ENCODE measurements at regions not wholly inside any gene's neighbourhood (a gene's known extent, or its start where the extent isn't known, plus 50 kb on each side); places are given as distances from the start of the nearest gene placed in this dataset.
"Not testable (repeated sequence)": the region's sequence is repeated elsewhere in the genome, so short reads cannot be mapped to it uniquely, and the experiment has no call there.

DNA sequence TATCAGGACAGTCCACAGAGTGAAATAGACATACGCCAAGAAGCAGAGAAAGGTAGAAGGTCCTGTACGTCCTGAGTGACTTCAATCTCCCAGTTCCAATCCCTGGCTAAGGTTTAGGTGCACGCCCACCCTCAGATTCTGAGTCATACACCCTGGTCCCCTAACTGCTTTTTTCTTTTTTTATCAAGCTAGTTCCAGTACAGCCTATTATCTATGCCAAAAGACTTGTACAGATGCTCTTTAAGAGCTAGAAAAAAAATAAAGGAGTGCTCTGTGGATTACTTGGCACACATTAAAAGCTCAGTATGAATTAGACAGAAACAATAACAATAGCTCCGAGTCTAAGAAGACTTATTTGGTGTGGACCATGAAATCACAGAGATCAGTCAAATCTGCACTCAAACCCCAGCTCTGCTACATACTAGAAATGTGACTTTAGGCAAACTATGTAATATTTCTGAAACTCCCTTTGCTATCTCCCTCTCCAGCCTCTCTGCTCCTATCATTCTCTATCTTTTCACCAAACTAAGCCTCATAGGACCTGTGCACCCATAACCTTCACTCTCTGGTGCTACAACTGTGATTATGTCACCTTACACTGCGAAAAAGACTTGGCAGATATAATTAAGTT, 168.8 kb upstream of the KCTD7 start:
- DNase-seq: not testable (repeated sequence)

DNA sequence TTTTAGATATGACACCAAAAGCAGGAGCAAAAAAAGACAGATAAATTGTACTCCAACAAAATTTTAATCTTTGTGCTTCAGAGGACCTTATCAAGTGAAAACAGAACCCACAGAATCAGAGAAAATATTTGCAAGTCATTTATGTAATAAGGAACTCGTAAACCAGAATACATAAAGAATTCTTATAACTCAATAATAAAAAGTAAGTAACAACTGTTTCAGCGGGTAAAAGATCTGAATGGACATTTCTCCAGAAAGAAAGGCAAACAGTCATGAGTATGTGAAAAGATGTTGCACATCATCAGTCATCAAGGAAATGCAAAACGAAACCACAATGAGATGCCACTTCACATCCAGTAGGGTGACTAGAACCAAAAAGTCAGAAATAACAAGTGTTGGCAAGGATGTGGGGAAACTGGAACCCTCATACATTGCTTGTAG, 167.7 kb upstream of the KCTD7 start:
- DNase-seq: no peak

DNA sequence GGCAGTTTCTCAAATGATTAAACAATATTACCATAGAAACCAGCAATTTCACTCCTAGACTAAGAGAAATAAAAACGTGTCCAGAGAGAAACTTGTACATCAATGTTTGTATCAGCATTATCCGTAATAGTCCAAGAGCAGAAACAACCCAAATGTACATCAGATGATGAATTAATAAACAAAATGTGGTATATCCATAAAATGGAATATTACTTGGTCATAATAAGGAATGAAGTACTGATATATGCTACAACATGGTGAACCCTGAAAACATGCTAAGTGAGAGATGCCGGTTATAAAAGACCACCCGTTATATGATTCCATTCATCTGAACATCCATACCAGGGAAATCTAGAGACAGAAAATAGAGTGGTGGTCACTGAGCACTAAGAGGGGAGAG, 167.3 kb upstream of the KCTD7 start:
- not testable (repeated sequence) for DNase-seq

DNA sequence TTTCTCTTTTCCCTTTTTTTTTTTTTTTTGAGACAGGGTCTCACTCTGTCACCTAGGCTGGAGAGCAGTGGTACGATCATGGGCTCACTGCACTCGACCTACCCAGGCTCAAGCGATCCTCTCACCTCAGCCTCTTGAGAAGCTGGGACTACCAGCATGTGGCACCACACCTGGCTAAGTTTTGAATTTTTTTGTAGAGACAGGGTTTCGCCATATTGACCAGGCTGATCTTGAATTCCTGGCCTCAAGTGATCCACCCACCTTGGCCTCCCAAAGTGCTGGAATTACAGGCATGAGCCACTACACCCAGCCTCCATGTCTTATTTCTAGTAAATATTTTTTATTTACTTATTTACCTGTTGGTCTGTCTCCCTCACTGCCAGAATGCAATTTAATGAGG, 165.8 kb upstream of the KCTD7 start:
- DNase-seq: not testable (repeated sequence)

DNA sequence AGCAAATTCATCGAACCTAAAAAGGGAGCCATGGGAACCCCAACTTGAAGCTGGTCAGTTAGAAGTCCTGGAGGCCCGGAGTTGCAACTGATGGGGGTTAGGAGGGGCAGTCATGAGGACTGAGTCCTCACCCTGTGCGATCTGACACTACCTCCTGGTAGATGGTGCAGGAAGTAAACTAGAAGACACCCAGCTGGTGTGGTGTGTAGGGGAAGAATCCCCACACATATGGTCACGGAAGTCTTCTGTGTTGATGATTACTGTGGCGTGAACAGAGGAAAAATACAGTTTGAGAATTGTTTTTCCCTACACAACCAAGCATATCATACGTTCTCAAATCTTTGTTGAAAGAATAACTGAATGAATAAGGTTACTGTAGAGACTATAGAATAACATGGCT, 164.6 kb upstream of the KCTD7 start:
- DNase-seq: no peak

DNA sequence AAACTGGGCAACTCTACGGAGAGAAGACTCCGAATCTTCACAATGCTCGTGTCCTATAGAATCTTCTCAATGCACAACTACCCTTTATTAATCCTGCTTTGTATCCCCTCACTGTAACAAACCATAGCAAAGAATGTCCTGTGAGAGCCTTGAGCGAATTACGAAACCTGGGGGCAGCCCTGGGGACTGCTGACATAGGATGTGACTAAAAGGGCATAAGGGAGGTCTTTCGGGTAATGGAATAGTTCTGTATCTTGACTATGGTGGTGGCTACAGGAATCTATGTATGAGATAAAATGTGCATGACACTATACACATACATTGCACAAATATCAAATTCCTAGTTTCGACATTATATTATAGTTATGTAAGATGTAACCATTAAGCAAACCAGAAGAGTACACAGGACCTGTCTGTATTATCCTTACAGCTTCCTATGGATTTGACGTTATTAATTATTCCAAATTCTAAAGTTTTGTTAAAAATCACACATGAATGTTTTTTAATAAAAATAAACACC, 162.5 kb upstream of the KCTD7 start:
- no peak for DNase-seq

DNA sequence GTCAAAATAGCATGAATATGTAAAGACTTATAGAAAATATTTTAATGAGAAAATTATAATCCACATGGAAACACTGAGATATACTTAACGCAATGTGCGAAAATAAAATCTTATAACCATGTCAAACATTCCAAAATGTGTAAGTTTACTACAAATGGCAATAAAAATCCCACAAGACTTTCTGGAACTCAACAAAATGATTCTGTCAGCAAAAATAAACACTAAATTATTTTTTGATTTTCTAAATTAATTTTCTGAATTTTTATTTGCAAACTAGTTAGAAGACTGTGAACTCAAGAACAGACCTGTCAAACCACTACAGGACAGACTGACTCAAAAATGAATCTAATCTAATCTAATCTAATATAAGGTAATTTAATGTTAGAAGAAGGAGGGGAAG, 160.8 kb upstream of the KCTD7 start:
- no peak for DNase-seq

DNA sequence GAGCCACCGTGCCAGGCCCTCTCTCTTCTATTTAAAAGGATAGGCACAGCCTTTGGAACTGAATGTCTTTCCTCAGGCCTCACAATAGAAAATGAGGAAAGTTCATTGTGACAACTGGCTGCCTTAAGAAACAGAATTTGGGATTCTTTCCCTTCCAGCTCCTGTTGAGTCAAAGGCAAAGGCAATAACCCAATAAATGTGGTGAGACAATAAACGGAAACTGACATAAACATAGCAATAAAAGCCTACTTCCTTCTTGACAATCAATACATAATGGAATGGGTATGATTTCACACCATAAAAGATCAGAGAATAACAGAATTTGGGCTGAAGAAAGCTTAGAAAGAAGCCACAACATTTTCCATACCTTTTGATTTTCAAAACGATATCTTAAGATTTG, 155.6 kb upstream of the KCTD7 start:
- not testable (repeated sequence) for DNase-seq

DNA sequence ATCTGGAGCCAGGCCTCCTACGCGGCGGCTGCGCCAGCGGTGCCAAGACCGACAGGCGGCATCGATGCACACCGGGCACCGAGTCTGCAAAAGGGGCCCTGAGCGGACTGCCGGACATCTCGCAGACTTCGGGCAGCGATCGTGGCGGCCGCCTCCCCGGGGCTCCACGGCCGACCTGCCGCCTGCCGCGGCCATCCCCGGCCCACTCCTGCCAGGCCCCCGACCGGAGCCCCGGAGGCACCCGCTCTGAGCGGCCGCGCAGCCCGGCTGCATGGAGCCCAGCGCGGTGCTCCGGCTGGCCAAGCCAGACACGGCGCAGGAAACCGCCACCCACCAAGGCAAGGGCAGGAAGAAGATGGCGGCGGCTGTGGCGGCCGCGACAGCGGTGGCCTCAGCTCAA, 154.2 kb upstream of the KCTD7 start:
- no peak for DNase-seq

DNA sequence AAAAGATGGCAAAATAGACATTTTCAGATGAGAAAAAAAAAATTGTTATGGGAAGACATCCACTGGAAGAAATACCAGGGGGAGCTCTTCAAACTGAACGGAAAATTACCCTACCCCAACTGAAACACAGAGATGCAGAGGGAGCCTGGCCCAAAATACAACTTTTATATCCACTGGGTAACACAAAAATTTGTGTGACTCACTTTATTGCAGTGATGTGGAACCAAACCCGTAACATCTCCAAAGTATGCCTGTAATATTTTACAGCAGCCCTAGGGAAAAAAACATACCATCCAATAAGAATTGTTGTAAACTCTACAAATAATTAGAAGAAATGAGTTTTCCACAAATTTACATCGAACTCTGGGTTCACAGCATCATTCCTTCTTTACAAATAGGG, 152.6 kb upstream of the KCTD7 start:
- not testable (repeated sequence) for DNase-seq

DNA sequence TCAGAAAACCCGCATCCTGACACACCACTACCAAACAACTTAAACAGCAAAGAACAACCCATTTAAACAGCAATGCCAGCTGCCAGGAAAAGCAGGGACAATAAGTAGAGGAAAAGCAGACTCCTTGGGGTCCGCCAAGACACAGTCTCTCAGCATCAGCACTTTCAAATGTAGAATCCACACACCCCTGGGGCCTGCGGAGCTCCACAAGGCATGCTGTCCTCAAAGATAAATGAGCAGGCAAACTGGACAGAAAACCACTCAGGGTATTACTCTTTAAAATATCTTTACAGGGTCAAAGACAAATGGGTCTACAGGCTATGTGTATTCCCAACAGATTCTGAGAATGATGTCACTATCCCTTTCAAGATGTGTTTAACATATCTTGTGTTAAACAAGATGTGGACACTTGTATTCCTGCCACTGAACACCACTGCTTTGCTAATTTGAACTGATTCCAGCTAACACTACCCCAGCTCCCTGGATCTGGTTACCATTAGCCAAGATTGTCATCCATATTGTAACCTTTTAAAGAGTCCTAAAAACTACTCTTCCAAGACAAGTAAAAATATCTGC, 150.8 kb upstream of the KCTD7 start:
- not testable (repeated sequence) for DNase-seq

DNA sequence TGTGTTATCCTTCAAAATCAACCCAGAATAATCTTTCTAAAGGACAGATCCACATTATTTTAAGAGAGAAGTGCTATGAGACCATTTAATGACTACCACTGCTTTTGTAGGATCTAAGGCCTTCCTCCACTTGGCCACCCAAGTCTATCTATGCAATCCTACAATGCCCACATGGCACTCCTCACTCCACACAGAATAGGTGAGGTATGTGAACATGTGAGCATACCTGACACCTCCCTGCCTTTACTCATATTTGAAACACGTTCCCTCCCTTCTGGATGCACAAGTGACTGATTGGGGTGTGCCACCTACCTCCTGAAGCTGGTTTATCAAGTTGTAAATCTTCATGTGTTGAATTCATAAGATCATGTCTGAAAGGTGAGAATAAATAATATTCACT, 147.5 kb upstream of the KCTD7 start:
- not testable (repeated sequence) for DNase-seq

DNA sequence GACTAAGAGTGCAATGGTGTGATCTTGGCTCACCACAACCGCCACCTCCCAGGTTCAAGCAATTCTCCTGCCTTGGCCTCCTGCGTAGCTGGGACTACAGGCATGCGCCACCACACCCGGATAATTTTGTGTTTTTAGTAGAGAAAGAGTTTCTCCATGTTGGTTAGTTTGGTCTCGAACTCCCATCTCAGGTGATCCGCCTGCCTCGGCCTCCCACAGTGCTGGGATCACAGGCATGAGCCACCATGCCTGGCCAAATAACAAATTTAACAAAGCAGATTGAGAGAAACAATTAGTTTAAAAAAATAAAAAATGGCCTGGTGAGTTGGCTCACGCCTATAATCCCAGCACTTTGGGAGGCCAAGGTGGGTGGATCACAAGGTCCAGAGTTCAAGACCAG, 139.6 kb upstream of the KCTD7 start:
- DNase-seq: not testable (repeated sequence)

DNA sequence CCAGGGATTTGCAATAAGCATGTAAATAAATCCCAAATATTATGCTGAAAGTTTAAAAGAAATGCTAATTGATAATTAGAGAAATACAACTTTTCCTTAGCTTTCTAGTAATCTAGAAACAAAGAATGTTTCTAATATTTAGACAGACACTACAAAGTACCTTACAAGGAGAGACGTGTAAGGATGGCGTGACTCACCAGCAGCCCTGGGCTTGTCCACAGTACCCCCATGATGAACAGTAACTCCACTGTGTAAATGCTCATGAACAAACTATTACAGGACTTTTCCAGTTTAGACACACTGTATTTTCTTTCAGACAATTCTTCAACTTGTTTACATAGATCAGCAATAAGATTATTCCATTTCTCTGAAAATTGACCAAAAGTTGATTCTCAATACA, 138.9 kb upstream of the KCTD7 start:
- not testable (repeated sequence) for DNase-seq

DNA sequence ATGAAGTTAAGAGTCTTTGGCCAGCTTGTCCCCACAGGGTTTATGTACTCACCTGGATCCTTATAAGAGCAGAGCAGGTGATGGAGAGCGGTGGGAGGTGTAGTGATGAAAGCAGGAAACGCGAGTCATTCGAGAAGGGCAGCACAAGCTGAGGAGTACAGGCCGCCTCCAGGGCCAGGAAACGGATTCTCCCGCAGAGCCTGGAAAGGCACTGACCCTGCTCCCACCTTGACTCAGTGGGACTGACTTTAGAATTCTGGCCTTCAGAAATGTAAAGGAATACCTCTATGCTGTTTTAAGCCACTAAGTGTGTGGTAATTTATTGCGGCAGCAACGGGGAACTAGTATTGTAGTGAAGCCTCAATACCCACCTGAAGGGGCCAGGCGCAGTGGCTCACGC, 137.7 kb upstream of the KCTD7 start:
- DNase-seq: not testable (repeated sequence)

DNA sequence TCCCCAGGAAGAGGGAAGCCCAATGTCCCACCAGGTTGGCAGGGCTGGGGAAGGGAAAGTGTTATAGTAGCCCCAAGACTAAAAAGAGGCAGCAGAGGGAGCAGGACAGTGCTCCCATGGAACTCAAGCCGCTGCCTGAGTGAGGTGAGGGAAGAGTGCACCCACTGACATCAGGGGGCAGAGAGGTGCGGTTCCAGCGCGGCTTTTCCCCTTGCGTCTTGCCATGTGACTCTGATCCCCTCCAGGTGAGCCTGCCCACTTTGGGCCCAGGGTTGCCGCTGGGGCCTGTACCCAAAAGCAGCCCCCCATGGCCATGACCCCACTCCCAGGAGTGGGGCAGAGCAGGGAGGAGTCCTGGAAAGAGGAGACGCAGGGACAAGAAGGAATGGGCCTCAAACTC, 136.3 kb upstream of the KCTD7 start:
- DNase-seq: not testable (repeated sequence)

DNA sequence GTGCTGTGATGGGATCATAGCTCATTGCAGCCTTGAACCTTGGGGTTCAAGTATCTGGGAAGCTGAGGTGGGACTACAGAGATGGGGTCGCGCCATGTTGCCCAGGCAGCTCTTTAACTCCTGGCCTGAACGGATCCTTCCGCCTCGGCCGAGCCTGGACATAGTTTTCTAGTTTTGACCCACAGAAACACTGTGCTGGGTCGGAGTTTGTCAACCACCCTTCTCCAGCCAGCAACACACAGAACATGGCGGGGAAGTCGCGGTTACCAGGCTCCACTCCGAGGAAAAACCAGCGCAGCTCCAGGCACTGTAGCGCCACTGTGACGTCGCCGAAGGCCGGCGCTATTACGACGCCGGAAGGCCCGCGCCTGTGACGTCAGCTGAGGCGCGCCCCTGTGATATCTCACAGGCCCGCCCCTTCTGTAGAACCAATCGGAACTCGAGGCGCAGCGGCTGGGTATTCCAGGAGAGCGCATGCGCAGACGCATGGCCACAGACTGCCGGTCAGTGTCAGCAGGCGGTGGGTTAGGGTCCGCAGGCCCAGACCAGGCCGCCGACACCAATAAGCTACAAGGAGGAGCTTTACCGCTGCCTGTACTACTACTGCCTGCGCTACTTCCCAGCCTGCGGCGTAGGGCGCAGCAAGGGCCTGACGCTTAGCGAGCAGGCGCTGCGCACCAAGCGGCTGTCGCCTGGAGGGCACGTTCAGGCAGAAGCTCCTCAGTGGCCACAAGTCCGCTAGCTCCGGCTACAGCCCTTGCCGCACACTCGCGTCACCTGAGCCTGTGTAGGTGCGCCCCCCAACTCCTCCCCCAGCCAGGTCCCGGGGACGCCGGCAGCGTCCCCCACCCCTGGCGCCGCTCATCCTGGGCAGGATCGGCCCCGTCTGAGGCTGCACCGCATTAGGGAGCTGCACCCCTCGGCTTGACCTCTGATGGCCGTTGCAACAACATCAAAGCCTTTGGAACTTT, 135.2 kb upstream of the KCTD7 start:
- DNase-seq: peak; percentile 95

DNA sequence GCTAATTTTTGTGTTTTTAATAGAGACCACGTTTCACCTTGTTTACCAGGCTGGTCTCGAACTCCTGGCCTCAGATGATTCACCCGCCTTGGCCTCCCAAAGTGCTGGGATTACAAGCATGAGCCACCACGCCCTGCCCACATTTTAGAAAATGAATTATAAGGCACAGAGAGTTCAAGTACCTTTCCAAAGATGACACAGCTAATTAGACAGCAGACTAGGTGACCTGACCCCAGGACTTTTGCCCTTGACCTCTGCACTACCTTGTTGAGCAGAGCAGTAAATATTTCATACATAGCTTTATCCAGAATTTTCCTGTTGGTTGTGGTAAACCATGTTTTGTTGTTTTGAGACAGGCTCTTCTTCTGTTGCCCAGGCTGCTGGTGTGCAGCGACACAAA, 131.3 kb upstream of the KCTD7 start:
- DNase-seq: no peak

DNA sequence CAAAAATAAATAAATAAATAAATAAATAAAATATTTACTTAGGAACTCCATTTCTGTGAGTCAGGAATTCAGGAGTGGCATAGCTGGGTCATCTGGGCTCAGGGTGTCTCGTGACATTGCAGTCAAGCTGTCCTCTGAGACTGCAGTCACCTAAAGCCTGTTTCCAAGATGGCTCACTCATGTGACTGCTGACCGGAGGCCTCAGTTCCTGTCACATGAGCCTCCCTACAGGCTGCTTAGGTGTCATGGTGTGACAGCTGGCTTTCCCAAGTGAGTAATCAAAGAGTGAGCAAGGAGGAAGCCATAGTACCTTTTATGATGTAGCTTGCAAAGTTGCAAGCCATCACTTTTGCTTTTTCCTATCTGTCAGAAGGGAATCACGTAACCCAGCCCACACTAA, 128.6 kb upstream of the KCTD7 start:
- DNase-seq: no peak

DNA sequence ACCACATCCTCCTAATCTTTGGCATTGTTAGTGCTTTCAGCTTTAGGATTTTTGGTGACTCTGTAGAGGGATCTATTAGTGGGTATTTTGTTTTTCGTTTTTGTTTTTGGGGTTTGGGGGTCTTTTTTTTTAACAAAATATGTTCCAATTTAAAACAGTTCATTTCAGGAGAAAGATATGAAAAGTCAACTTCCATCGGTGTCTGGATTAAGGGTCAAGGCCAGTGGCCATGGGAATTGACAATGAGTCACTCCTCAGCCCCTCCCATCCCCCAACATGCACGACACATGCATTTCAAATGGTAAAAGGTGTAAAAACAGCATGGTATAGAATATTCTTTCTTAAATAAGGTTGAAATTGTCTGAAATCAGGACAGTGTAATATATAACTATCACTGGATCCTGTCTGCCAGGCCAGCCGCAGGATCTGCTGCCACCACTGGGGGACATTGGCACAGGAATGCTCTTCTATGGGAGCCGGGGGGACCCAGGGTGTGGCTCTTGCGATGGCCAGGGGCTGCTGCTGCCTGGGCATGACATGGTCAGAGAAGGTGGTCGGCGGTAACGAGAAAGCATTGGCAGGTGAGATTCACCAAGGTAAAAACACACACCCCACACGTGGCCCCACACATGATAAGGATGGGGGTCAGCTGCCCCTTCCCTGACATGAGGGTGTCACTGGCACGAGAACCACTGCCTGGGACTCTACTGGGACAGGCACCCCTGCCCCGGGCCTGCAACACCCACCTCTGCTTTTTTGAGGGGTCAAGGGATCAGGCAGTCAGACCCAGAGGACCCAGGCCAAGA, 126.2 kb upstream of the KCTD7 start:
- DNase-seq: no peak

DNA sequence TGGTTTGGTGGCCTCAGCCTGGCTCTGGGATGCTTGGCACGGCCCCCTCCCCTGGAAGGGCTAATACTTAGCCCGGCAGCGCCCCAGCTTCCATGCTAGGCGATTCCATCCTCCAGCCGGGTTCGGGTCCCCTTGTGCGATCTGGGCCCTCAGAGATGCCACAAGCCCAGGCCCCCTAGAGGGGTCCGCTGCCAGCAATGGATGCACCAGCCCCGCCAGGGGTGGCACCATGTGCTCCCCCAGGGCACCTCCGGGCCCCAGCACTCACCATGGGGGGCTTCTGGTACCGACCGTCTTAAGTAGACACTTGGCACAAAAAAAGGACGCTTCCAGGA, 125.7 kb upstream of the KCTD7 start:
- no peak for DNase-seq

DNA sequence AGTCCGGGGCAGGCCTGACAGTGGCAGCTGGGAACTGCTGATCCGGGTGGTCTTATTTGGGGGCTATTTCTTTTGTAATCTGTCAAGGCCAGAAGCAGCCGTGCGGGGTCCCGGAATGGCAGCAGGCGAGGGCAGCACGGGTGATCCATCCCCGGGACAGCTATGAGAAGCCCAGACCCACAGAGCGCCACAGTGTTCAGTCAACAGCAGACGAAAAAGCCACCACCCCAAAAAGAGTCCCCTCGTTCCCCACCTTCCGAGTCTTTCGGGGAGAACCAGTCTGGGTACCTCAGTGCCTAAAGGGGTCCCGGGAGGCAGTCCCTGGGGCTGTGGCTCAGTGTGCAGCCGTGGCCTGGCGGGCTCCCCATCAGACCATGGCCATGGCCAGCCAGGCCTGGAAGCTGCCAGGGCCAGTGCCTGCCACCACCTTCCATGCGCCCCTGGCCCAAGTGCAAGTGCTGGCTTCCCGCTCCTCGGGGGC, 125.1 kb upstream of the KCTD7 start:
- DNase-seq: no peak

DNA sequence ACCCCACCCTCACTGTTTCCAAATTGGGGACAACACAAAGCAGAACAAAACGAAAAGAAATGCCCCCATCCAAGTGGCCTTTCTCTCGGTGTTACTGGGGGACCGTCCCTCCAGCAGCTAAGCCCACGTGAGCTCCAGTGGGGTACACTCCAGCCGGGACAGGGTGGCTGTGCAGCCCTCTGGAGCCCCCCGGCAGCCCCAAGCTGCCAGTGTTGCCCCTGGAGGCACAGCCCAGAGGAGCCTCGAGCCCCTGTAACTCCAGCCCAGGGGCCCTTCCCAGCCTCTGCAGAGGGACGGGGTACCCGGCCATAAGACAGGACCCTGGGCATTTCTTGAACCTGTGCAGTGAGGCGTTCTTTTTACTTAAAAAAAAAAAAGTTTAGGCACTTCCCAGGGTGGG, 124.5 kb upstream of the KCTD7 start:
- no peak for DNase-seq
